Stimulated activated CD4-positive, alpha-beta T cell treated with anti-CD3 and anti-CD28 coated beads, Interleukin-4, amount 100 ng/mL, for 1 hour (primary cell): ENCODE measurements at regions not wholly inside any gene's neighbourhood (a gene's known extent, or its start where the extent isn't known, plus 50 kb on each side); places are given as distances from the start of the nearest gene placed in this dataset.
"Not testable (repeated sequence)": the region's sequence is repeated elsewhere in the genome, so short reads cannot be mapped to it uniquely, and the experiment has no call there.

Experiments
- DNase-seq: peaks from one replicate; pipeline ENCODE4 v3.0.0-alpha.2; 2020

GRCh38 chr11:38710262-38710661 lies 2112.2 kb upstream of the RAG2 start:
- no peak for DNase-seq

GRCh38 chr11:38700111-38700510 lies 2102.1 kb upstream of the RAG2 start:
- no peak for DNase-seq

GRCh38 chr11:38693306-38693705 lies 2095.3 kb upstream of the RAG2 start:
- no peak for DNase-seq

- DNase-seq = not testable (repeated sequence)
Measured at GRCh38 chr11:38690211-38690610, 2092.2 kb upstream of the RAG2 start.

- no peak for DNase-seq
Measured at GRCh38 chr11:38687008-38687407, 2089.0 kb upstream of the RAG2 start.

GRCh38 chr11:38683484-38683883 lies 2085.4 kb upstream of the RAG2 start:
- DNase-seq = no peak

GRCh38 chr11:38680746-38681145 lies 2082.7 kb upstream of the RAG2 start:
- DNase-seq = no peak

- no peak for DNase-seq
Measured at GRCh38 chr11:38680166-38680565, 2082.1 kb upstream of the RAG2 start.

- DNase-seq = no peak
Measured at GRCh38 chr11:38672445-38672844, 2074.4 kb upstream of the RAG2 start.

- no peak for DNase-seq
Measured at GRCh38 chr11:38667359-38667758, 2069.3 kb upstream of the RAG2 start.

GRCh38 chr11:38648604-38649003 lies 2050.6 kb upstream of the RAG2 start:
- no peak for DNase-seq

- DNase-seq = no peak
Measured at GRCh38 chr11:38646382-38646781, 2048.3 kb upstream of the RAG2 start.

- DNase-seq = no peak
Measured at GRCh38 chr11:38640854-38641253, 2042.8 kb upstream of the RAG2 start.

- no peak for DNase-seq
Measured at GRCh38 chr11:38612701-38613100, 2014.7 kb upstream of the RAG2 start.

GRCh38 chr11:38601371-38601770 lies 2003.3 kb upstream of the RAG2 start:
- DNase-seq = not testable (repeated sequence)

GRCh38 chr11:38598418-38598817 lies 2000.4 kb upstream of the RAG2 start:
- no peak for DNase-seq

- not testable (repeated sequence) for DNase-seq
Measured at GRCh38 chr11:38595359-38596016, 1997.5 kb upstream of the RAG2 start.

- no peak for DNase-seq
Measured at GRCh38 chr11:38594895-38595294, 1996.9 kb upstream of the RAG2 start.

GRCh38 chr11:38593649-38594048 lies 1995.6 kb upstream of the RAG2 start:
- DNase-seq = no peak

- no peak for DNase-seq
Measured at GRCh38 chr11:38582756-38583155, 1984.7 kb upstream of the RAG2 start.

GRCh38 chr11:38582151-38582550 lies 1984.1 kb upstream of the RAG2 start:
- no peak for DNase-seq

GRCh38 chr11:38577769-38578168 lies 1979.7 kb upstream of the RAG2 start:
- no peak for DNase-seq

GRCh38 chr11:38562562-38562961 lies 1964.5 kb upstream of the RAG2 start:
- no peak for DNase-seq

GRCh38 chr11:38553148-38553547 lies 1955.1 kb upstream of the RAG2 start:
- DNase-seq = no peak

- no peak for DNase-seq
Measured at GRCh38 chr11:38547462-38547861, 1949.4 kb upstream of the RAG2 start.
